ENCODE measurements at regions not wholly inside any gene's neighbourhood (a gene's known extent, or its start where the extent isn't known, plus 50 kb on each side); places are given as distances from the start of the nearest gene placed in this dataset.
A peak's percentile ranks its signal among the peaks of the same experiment; 100 is the strongest.
"Not testable (repeated sequence)": the region's sequence is repeated elsewhere in the genome, so short reads cannot be mapped to it uniquely, and the experiment has no call there.

- H3K4me1 Mint-ChIP-seq, H3K36me3 Mint-ChIP-seq, ATAC-seq, DNase-seq, POLR2A ChIA-PET, H3K4me3 Mint-ChIP-seq, H3K27ac Mint-ChIP-seq: not testable (repeated sequence)
- H3K27me3 Mint-ChIP-seq = peaks cover 16 to 31% (median 18%) of the 10 kb centered on the region in 5 donors
- H3K9me3 Mint-ChIP-seq = peaks cover 0 to 17% (median 0%) of the 10 kb centered on the region in 9 donors
Observed at GRCh38 chr6:167671379-167671976, 155.2 kb upstream of the AFDN start.

GRCh38 chr6:167671977-167672687, 154.6 kb upstream of the AFDN start:
- Mint-ChIP-seq H3K4me3 (no peak overlapping the region), H3K27me3 (peaks cover 19 to 31% (median 22%) of the 10 kb centered on the region in 5 donors), H3K36me3 (peaks cover 0 to 4% (median 0%) of the 10 kb centered on the region in 3 donors), H3K4me1 (peaks cover 0 to 7% (median 0%) of the 10 kb centered on the region in 4 donors), H3K27ac (no peak overlapping the region), H3K9me3 (peaks cover 0 to 17% (median 0%) of the 10 kb centered on the region in 9 donors)
- POLR2A ChIA-PET = no interaction called here
- DNase-seq (no peak), ATAC-seq (no peak)

GRCh38 chr6:167672738-167673137, 154.0 kb upstream of the AFDN start:
- POLR2A ChIA-PET = no interaction called here
- no peak overlapping the region for H3K4me3 Mint-ChIP-seq

GRCh38 chr6:167673946-167674345, 152.8 kb upstream of the AFDN start:
- ATAC-seq = no peak
- Mint-ChIP-seq H3K4me3 (no peak overlapping the region), H3K27ac (no peak overlapping the region), H3K27me3 (peaks cover 22 to 47% (median 31%) of the 10 kb centered on the region in 5 donors), H3K36me3 (peaks cover 0 to 4% (median 0%) of the 10 kb centered on the region in 3 donors), H3K9me3 (peaks cover 0 to 17% (median 0%) of the 10 kb centered on the region in 9 donors), H3K4me1 (peaks cover 0 to 11% (median 5%) of the 10 kb centered on the region in 4 donors)
- no peak for DNase-seq
- POLR2A ChIA-PET = no interaction called here

More at GRCh38 chr6:167672738-167673137, 154.0 kb upstream of the AFDN start:
- Mint-ChIP-seq H3K27ac (no peak overlapping the region), H3K9me3 (peaks cover 0 to 17% (median 0%) of the 10 kb centered on the region in 9 donors), H3K27me3 (peaks cover 20 to 35% (median 25%) of the 10 kb centered on the region in 5 donors), H3K4me1 (peaks cover 0 to 7% (median 0%) of the 10 kb centered on the region in 4 donors), H3K36me3 (peaks cover 0 to 4% (median 0%) of the 10 kb centered on the region in 3 donors)
- no peak for ATAC-seq
- DNase-seq = no peak

GRCh38 chr6:167674486-167674885, 152.2 kb upstream of the AFDN start:
- no peak overlapping the region for H3K4me3 Mint-ChIP-seq
- H3K4me1 Mint-ChIP-seq = peaks cover 0 to 11% (median 5%) of the 10 kb centered on the region in 4 donors
- H3K27ac Mint-ChIP-seq = no peak overlapping the region
- peaks cover 0 to 17% (median 0%) of the 10 kb centered on the region in 9 donors for H3K9me3 Mint-ChIP-seq
- no peak for DNase-seq
- peaks cover 26 to 52% (median 36%) of the 10 kb centered on the region in 5 donors for H3K27me3 Mint-ChIP-seq
- peaks cover 0 to 4% (median 0%) of the 10 kb centered on the region in 3 donors for H3K36me3 Mint-ChIP-seq
- POLR2A ChIA-PET = no interaction called here
- no peak for ATAC-seq

GRCh38 chr6:167676000-167676665, 150.6 kb upstream of the AFDN start:
- Mint-ChIP-seq H3K9me3 (peaks cover 0 to 17% (median 0%) of the 10 kb centered on the region in 9 donors), H3K4me1 (peaks cover 0 to 11% (median 5%) of the 10 kb centered on the region in 4 donors), H3K4me3 (no peak overlapping the region), H3K27ac (no peak overlapping the region), H3K27me3 (peaks cover 34 to 69% (median 51%) of the 10 kb centered on the region in 5 donors), H3K36me3 (peaks cover 0 to 4% (median 0%) of the 10 kb centered on the region in 3 donors)
- POLR2A ChIA-PET = no interaction called here
- ATAC-seq (no peak), DNase-seq (no peak)

- no peak overlapping the region for H3K4me3 Mint-ChIP-seq
Observed at GRCh38 chr6:167676666-167677421, 149.9 kb upstream of the AFDN start.

GRCh38 chr6:167677422-167677789, 149.3 kb upstream of the AFDN start:
- Mint-ChIP-seq H3K27me3 (peaks cover 43 to 81% (median 62%) of the 10 kb centered on the region in 5 donors), H3K4me1 (peaks cover 0 to 11% (median 2%) of the 10 kb centered on the region in 4 donors), H3K36me3 (peaks cover 0 to 4% (median 0%) of the 10 kb centered on the region in 3 donors), H3K9me3 (peaks cover 0 to 5% (median 0%) of the 10 kb centered on the region in 9 donors), H3K4me3 (no peak overlapping the region), H3K27ac (no peak overlapping the region)
- POLR2A ChIA-PET = interaction anchor here (0.5 kb wide), 1 partner anchor 25 kb away, joined by 3 read pairs; no protein-coding TSS in a partner anchor
- DNase-seq (no peak), ATAC-seq (no peak)

More at GRCh38 chr6:167676666-167677421, 149.9 kb upstream of the AFDN start:
- H3K36me3 Mint-ChIP-seq = peaks cover 0 to 4% (median 0%) of the 10 kb centered on the region in 3 donors
- H3K27ac Mint-ChIP-seq = no peak overlapping the region
- POLR2A ChIA-PET = interaction anchor here (0.5 kb wide), 1 partner anchor 24 kb away, joined by 3 read pairs; no protein-coding TSS in a partner anchor
- H3K4me1 Mint-ChIP-seq = peaks cover 0 to 11% (median 2%) of the 10 kb centered on the region in 4 donors
- peaks cover 0 to 10% (median 0%) of the 10 kb centered on the region in 9 donors for H3K9me3 Mint-ChIP-seq
- DNase-seq = no peak
- H3K27me3 Mint-ChIP-seq = peaks cover 40 to 76% (median 58%) of the 10 kb centered on the region in 5 donors
- ATAC-seq = no peak

GRCh38 chr6:167678102-167679101, 148.3 kb upstream of the AFDN start:
- DNase-seq = no peak
- H3K36me3 Mint-ChIP-seq = peaks cover 0 to 4% (median 0%) of the 10 kb centered on the region in 3 donors
- H3K27ac Mint-ChIP-seq = no peak overlapping the region
- POLR2A ChIA-PET = no interaction called here
- H3K9me3 Mint-ChIP-seq = no peaks in the 10 kb centered on the region
- peaks cover 48 to 91% (median 65%) of the 10 kb centered on the region in 5 donors for H3K27me3 Mint-ChIP-seq
- ATAC-seq = no peak
- H3K4me3 Mint-ChIP-seq = peak overlapping the region in 1 of 10 donors; percentile 41
- H3K4me1 Mint-ChIP-seq = peaks cover 0 to 11% (median 2%) of the 10 kb centered on the region in 4 donors

GRCh38 chr6:167679122-167679736, 147.5 kb upstream of the AFDN start:
- Mint-ChIP-seq H3K27ac (no peak overlapping the region), H3K36me3 (peaks cover 0 to 4% (median 0%) of the 10 kb centered on the region in 3 donors), H3K4me3 (no peak overlapping the region), H3K4me1 (peaks cover 0 to 11% (median 2%) of the 10 kb centered on the region in 4 donors), H3K9me3 (no peaks in the 10 kb centered on the region), H3K27me3 (peaks cover 52 to 98% (median 68%) of the 10 kb centered on the region in 5 donors)
- DNase-seq = no peak
- POLR2A ChIA-PET = no interaction called here
- no peak for ATAC-seq

Measured in naive thymus-derived CD8-positive, alpha-beta T cell (primary cell).